Esophagus muscularis mucosa (tissue), 3 donors: ENCODE measurements at regions not wholly inside any gene's neighbourhood (a gene's known extent, or its start where the extent isn't known, plus 50 kb on each side); places are given as distances from the start of the nearest gene placed in this dataset.

Experiments
- POLR2AphosphoS5 ChIP-seq, 2 donors: sonication (generic); formaldehyde crosslinking; IDR thresholded peaks; one replicate each; pipeline ENCODE4 v1.6.1; 2017; ENCODE audit warnings: antibody characterized with exemption in 2 of 2
- TF ChIP-seq, protein P1 (sequence below), 3 experiments: fragments of 200-600 bp in 2 of 3; fragments of 450-650 bp in 1 of 3; sonication (generic) in 2 of 3; IDR thresholded peaks; one replicate each; pipeline ENCODE4 v1.5.1; 2017 to 2019; ENCODE audit warnings: antibody characterized with exemption in 3 of 3, mild to moderate bottlenecking in 2 of 3, moderate library complexity in 1 of 3

DNA sequence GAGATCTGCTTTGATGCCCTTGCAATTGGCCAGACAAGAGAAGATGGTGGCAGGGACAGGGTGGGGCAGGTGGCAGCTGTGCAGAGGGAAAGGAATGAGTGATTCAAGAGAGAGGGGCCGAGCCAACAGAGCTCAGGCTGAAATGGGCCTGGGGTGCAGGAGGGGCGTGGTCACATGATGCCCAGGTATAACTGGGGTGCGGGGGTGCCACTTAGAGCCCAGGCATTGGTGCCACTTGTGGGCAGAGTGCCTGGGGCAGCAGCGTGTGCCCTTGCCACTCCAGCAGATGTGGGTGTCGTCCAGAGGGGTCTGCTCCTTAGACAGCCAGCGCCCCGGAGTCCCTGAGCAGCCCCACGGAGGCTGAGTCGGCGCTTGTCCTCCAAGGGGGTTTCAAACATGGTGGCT is 88.7 kb downstream of the PLXNA1 start:
- TF ChIP-seq, protein P1, sequence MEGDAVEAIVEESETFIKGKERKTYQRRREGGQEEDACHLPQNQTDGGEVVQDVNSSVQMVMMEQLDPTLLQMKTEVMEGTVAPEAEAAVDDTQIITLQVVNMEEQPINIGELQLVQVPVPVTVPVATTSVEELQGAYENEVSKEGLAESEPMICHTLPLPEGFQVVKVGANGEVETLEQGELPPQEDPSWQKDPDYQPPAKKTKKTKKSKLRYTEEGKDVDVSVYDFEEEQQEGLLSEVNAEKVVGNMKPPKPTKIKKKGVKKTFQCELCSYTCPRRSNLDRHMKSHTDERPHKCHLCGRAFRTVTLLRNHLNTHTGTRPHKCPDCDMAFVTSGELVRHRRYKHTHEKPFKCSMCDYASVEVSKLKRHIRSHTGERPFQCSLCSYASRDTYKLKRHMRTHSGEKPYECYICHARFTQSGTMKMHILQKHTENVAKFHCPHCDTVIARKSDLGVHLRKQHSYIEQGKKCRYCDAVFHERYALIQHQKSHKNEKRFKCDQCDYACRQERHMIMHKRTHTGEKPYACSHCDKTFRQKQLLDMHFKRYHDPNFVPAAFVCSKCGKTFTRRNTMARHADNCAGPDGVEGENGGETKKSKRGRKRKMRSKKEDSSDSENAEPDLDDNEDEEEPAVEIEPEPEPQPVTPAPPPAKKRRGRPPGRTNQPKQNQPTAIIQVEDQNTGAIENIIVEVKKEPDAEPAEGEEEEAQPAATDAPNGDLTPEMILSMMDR (IDR thresholded peaks at IDR 0.05) = no peak
- TF ChIP-seq POLR2AphosphoS5 (IDR thresholded peaks at IDR 0.05) = no peak
